Muscle of leg (tissue), 3 donors: ENCODE measurements at regions not wholly inside any gene's neighbourhood (a gene's known extent, or its start where the extent isn't known, plus 50 kb on each side); places are given as distances from the start of the nearest gene placed in this dataset.

Experiments
- DNase-seq: peaks from one replicate; pipeline ENCODE4 v3.0.0; 2013
- H3K27ac ChIP-seq: one replicate; pipeline ENCODE4 v1.5.1; 2013; ENCODE audit warnings: mild to moderate bottlenecking, low read length, control low read depth
- H3K27me3 ChIP-seq: one replicate; pipeline ENCODE4 v1.6.1; 2013; ENCODE audit warnings: low read length; ENCODE audit not compliant: control insufficient read depth, insufficient read depth
- H3K36me3 ChIP-seq: one replicate; pipeline ENCODE4 v1.6.1; 2013; ENCODE audit warnings: low read length; ENCODE audit not compliant: control insufficient read depth, insufficient read depth
- H3K4me1 ChIP-seq: one replicate; pipeline ENCODE4 v1.6.1; 2013; ENCODE audit warnings: low read length; ENCODE audit not compliant: control insufficient read depth, insufficient read depth
- H3K4me3 ChIP-seq: one replicate; pipeline ENCODE4 v1.5.1; 2013; ENCODE audit warnings: low read length, control low read depth
- H3K9me3 ChIP-seq: replicated peaks from 2 replicates; pipeline ENCODE4 v1.6.1; 2013; ENCODE audit warnings: low read depth, low read length; ENCODE audit not compliant: control insufficient read depth
- WGBS: methylation state at CpG from one replicate; pipeline ENCODE4 v1.1.5; 2013; ENCODE audit warnings: missing lambda C conversion rate; ENCODE audit not compliant: insufficient coverage; 5-methylcytosine and 5-hydroxymethylcytosine counted together

GRCh38 chr6:110527516-110527915 is 51.1 kb upstream of the SLC22A16 start:
- no CpG with 5 or more reads among the region's 4 CpGs for WGBS
- Histone ChIP-seq H3K4me3 (no peak overlapping the region), H3K27ac (no peak overlapping the region), H3K9me3 (no peaks in the 10 kb centered on the region), H3K27me3 (no peaks in the 10 kb centered on the region), H3K36me3 (no peaks in the 10 kb centered on the region), H3K4me1 (peaks cover 2% of the 10 kb centered on the region)
- DNase-seq: no peak

- Histone ChIP-seq H3K36me3 (no peaks in the 10 kb centered on the region), H3K9me3 (no peaks in the 10 kb centered on the region), H3K4me1 (peaks cover 2% of the 10 kb centered on the region), H3K27me3 (no peaks in the 10 kb centered on the region), H3K4me3 (no peak overlapping the region), H3K27ac (no peak overlapping the region)
- no CpG with 5 or more reads among the region's 3 CpGs for WGBS
- DNase-seq: no peak
Observed at GRCh38 chr6:110526726-110527125, 50.3 kb upstream of the SLC22A16 start.
